GM12891 (cell line): ENCODE measurements at regions not wholly inside any gene's neighbourhood (a gene's known extent, or its start where the extent isn't known, plus 50 kb on each side); places are given as distances from the start of the nearest gene placed in this dataset.
"Not testable (repeated sequence)": the region's sequence is repeated elsewhere in the genome, so short reads cannot be mapped to it uniquely, and the experiment has no call there.

Experiments
- DNase-seq: peaks from one replicate; pipeline ENCODE4 v3.0.0; 2011; ENCODE audit warnings: low spot score; ENCODE audit not compliant: insufficient read length
- FAIRE-seq: peaks from 2 replicates; lab custom pipeline; 2011; peaks lifted over from hg19 to GRCh38; lab: Jason Lieb, UNC
- PAX5 ChIP-seq: IDR thresholded peaks from 2 replicates; pipeline ENCODE4 v1.6.1; 2011; ENCODE audit warnings: low read length, moderate library complexity, mild to moderate bottlenecking; ENCODE audit not compliant: insufficient read depth, severe bottlenecking
- POLR2A ChIP-seq: IDR thresholded peaks from 2 replicates; pipeline ENCODE4 v1.6.1; 2011; ENCODE audit warnings: low read depth, low read length, control low read depth
- POLR2AphosphoS5 ChIP-seq: IDR thresholded peaks from 2 replicates; pipeline ENCODE4 v1.6.1; 2011; ENCODE audit warnings: low read depth, low read length, control low read depth
- POU2F2 ChIP-seq: IDR thresholded peaks from 2 replicates; pipeline ENCODE4 v1.6.1; 2011; ENCODE audit warnings: low read depth, mild to moderate bottlenecking, control low read depth, low read length, moderate library complexity
- SPI1 ChIP-seq: IDR thresholded peaks from 2 replicates; pipeline ENCODE4 v1.6.1; 2011; ENCODE audit warnings: low read depth, low read length, control low read depth
- TAF1 ChIP-seq: IDR thresholded peaks from 2 replicates; pipeline ENCODE4 v1.6.1; 2011; ENCODE audit warnings: low read depth, low read length, control low read depth

DNA sequence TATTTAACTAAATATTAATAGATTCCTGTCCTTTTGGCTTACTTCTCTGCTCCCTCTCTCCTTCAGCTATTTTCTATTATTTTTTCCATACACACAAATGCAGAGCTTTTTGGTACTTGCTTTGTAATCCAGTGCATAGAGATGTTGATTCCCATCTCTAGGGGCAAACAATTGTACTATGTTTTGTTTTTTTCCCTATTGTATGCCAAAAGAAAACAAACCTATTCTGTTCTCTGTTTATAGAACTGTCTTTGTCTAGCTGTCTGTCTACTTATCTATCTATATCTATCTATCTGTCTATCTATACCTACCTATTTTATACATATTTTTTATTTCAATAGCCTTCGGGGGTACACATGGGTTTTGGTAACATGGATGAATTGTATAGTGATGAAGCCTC is 121.6 kb upstream of the LIFR start:
- FAIRE-seq: no peak
- TF ChIP-seq PAX5 (no peak), SPI1 (no peak), POLR2AphosphoS5 (no peak), TAF1 (no peak), POLR2A (no peak), POU2F2 (no peak)
- no peak for DNase-seq

DNA sequence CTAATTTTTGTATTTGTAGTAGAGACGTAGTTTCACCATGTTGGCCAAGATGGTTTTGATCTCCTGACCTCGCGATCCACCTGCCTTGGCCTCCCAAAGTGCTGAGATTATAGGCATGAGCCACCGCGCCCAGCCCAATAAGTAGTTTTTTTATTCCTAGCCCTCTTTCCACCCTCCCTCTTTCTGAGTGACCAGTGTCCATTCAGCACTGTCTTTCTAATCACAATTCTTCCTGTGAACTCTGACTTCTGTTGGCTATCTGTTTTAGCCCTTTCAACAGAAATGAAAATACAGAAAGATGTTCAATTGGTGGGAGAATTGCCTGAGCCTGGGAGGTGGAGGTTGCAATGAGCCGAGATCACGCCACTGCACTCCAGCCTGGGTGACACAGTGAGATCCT is 122.3 kb upstream of the LIFR start:
- not testable (repeated sequence) for FAIRE-seq

DNA sequence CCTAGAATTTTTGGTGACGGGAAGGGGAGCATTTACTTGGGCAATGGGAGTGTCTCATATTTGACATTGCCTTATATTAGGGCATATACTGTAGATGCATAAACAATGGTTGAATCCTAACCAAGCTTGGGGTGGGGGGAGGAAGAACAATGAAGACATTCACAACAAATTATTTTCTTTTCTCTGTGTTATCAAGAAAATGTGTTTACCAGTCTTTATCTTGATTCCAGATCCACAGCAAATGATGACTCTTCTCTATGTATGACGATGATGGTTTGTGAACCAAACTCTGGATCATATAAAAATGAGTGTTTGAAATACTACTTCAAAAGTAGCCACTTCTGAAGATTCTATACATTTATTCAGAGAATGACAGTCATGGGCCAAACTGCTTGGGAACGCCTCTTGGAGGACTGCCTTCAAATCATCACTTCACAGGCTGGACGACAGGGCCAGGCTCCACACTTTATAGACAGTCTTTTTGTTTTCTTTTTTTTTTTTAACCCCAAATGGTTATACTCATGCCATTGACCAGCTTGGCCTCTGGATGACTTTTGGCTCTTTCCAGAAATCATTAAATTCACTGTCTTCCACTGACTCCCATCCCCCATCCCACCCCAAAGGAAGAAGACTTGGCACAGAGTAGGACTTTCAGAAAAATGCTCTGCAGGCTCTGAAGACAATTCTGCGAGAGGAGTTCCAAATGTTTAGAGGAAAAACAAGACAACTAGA is 123.8 kb upstream of the LIFR start:
- TF ChIP-seq POU2F2: no peak
- no peak for TF ChIP-seq POLR2A
- no peak for TF ChIP-seq SPI1
- TF ChIP-seq TAF1: no peak
- TF ChIP-seq PAX5: no peak
- TF ChIP-seq POLR2AphosphoS5: no peak
- FAIRE-seq (no peak), DNase-seq (no peak)

More for the DNA sequence above, 122.3 kb upstream of the LIFR start:
- DNase-seq: not testable (repeated sequence)

DNA sequence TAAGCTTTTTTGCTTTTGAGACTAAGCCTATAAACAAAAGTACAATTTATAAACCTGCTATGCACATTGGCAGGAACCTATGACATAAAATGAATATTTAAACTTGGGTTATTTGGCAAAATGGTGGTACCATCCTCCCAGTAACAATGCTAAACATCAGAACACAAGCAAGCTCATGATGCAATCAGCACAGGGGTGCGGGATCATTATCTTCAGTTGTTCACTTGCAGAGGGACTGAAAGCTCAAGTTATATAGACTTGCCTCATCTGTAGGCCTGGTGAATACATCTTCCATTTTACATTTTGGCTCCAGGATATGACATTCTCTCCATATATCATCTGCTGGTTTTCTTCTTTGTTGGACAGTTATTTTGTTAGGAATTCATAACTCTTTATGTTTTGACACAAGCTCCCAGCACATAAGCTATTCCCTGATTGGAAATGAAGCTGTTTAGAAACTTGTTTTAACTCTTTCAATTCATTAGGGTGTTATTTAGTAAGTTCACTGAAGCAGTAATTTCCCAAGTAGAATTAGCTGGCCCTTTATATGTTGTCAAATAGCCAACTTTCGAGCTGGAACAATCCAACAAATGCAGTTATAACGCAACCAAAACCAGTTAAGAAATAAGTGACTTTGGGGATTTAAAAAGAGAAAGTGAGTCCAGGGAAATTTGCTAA is 124.7 kb upstream of the LIFR start:
- no peak for DNase-seq
- no peak for FAIRE-seq
- no peak for TF ChIP-seq POLR2AphosphoS5
- TF ChIP-seq POLR2A: no peak
- TF ChIP-seq POU2F2: no peak
- TF ChIP-seq PAX5: no peak
- no peak for TF ChIP-seq TAF1
- TF ChIP-seq SPI1: no peak

DNA sequence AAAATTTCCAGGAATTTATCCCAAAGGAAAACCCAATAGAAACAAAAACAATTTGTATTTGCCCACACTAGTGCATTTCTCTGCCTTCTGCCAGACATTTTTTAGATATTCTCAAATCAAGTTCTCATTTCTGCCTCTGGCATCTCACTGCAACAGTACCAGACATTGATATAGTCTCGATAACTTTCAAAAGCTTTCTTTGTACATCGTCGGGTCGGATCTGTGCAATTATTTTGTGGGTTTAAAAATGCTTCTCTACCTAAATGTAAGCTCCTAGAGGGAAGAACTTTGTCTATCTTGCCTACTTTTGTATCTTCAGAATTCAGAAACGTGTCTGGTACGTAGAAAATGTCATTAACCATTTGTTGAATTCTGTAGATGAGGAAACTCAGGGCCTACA is 125.5 kb upstream of the LIFR start:
- TF ChIP-seq TAF1 (no peak), POU2F2 (no peak), POLR2A (no peak), SPI1 (no peak), POLR2AphosphoS5 (no peak), PAX5 (no peak)
- DNase-seq (no peak), FAIRE-seq (no peak)

DNA sequence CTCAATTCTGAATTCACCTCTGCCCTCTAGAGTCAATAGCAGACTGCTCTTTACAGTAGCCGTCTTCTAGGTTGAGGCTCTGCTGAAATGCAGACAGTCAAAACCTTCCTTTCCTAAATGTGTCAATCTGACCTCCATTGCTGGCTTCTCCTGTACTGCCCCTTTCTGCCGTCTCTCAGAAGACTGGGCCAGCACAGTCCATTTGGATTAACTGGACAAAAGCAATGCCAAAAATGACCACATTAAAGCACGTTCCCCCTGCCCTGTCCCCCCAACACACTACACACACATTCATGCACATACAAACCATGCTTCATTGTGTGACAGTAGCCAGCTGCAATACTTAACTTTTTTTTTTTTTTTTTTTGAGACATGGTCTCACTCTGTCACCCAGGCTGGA is 130.2 kb upstream of the LIFR start:
- FAIRE-seq (no peak), DNase-seq (no peak)
- TF ChIP-seq POLR2A: no peak
- no peak for TF ChIP-seq SPI1
- TF ChIP-seq POLR2AphosphoS5: no peak
- no peak for TF ChIP-seq TAF1
- no peak for TF ChIP-seq PAX5
- no peak for TF ChIP-seq POU2F2

DNA sequence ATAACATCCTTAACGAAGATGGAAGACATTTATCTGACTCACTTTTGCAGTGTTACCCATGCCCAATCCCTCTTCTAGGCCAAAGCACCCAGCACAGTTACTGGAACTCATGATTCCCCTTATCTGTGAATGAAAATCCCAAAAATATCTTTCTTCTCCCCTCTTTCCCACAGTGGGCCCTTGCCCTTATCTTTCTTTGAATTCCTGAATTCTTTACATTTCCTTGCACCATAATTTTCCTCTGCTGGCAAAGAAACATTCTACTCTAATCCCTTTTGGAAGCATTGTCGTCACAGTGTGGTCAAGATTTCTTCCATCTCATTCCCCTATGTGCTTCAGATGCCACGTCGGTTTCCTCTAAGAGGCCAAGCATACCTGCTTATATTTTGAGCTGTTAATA is 135.9 kb upstream of the LIFR start:
- no peak for DNase-seq
- TF ChIP-seq SPI1 (no peak), TAF1 (no peak), PAX5 (no peak), POU2F2 (no peak), POLR2A (no peak), POLR2AphosphoS5 (no peak)
- FAIRE-seq: no peak

DNA sequence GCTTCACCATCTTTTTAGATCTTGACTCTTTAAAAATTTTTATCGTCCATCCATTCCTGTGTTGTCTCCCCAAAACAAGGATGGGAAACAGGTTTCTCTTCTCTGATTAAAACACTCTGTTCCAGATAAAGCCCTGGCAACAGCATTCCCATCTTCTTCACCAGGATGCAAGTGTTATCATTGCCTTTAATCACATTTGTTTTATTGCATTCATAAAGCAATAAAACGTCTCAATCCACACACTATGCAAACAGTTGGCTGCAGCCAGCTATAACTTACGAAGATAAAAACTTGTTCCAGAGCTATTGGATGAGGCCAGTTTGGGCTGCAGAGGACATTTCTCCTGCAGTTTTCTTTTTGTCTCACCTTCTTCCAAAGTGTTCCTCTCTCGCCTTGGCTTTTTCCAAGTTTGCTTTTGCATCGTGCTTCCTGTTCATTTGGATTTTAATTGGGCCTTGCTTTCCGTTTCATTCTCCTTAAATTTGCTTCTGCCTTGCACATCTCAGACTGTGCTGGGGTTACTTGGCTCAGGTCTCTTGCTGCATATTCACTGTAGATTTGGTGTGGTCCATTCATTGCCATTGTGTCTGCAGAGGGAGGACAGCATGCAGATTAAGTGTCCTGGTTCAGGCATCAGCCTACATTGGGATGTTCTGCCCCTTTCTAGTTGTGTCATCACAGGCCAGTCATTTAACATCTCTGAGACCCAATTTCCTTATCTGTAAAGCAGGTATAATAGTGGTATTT is 136.5 kb upstream of the LIFR start:
- FAIRE-seq (no peak), DNase-seq (no peak)
- no peak for TF ChIP-seq PAX5

DNA sequence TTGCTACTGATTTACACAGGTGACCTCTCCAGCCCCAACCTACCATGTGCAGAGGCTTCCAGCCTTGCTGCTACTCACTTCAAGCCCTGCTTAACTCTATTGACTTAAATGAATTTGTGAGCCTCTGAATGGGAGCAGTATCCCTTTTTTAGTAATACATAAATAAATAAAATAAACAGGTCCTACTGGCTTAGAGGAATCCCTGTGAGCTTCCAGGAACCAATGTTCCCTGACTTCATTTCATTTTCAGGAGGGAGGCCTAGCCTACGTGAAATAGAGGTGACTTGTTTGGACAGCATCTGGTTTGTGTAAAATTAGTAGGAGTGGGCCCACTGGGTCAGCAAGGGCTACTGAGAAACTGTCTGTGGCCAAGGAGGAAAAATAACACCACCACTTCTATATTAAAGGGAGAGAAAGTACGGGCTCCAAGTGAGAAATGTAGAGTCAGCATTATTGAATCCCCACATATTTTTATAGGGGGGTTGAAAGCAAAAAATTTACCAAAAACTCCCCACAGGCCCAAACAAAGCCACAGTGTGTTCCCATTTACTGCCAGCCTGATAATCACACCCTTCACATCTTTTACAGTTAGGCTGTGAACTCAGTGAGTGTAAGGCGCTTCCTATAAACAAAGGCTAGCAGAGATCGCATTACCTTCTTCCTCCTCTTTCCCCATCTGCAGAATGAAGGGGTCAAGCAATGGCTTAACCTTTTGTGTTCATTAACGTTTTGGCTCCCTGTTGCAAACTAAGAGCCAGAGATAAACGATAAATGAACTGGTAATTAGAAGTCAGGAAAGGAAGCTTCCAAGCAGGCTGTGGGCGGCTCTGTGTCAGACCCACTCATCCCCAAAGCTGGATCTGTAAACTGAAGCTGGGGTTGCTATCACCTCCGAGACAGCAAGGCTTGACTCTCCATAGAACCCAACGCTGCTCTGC is 138.8 kb upstream of the LIFR start:
- DNase-seq (no peak), FAIRE-seq (no peak)
- no peak for TF ChIP-seq POU2F2
- no peak for TF ChIP-seq POLR2AphosphoS5
- TF ChIP-seq TAF1: no peak
- no peak for TF ChIP-seq SPI1
- no peak for TF ChIP-seq POLR2A
- TF ChIP-seq PAX5: no peak
